Naive thymus-derived CD4-positive, alpha-beta T cell (primary cell): ENCODE measurements at regions not wholly inside any gene's neighbourhood (a gene's known extent, or its start where the extent isn't known, plus 50 kb on each side); places are given as distances from the start of the nearest gene placed in this dataset.

Experiments
- ATAC-seq: fragments of 150-1000 bp; cut with Tn5 transposase; 2 replicates; pipeline ENCODE4 v1.10.0; 2021; ENCODE audit warnings: mild to moderate bottlenecking, moderate library complexity
- CTCF ChIA-PET: fragments of 350-600 bp; sonication (Branson Sonifier 250); formaldehyde crosslinking; loops from one replicate; lab custom pipeline; 2021; ENCODE audit warnings: antibody characterized with exemption; lab: Charles Lee
- POLR2A ChIA-PET: fragments of 350-600 bp; sonication (Branson Sonifier 250); formaldehyde crosslinking; loops from one replicate; lab custom pipeline; 2021; ENCODE audit warnings: antibody characterized with exemption, inconsistent platforms; lab: Charles Lee
- DNase-seq, 9 donors: peaks; one replicate each; pipeline versions ENCODE4 v3.0.0 to v3.0.0-alpha.2; 2020 to 2022; ENCODE audit warnings: mixed read lengths in 1 of 9
- H3K27ac ChIP-seq: one replicate; pipeline ENCODE4 v1.7.0; 2013; ENCODE audit warnings: mild to moderate bottlenecking, low read depth, low read length, moderate library complexity
- H3K27me3 ChIP-seq, 2 donors: one replicate each; pipeline ENCODE4 v1.7.0; 2013; ENCODE audit warnings: low read length in 2 of 2, mild to moderate bottlenecking in 2 of 2, moderate library complexity in 2 of 2; ENCODE audit not compliant: control insufficient read depth in 2 of 2, insufficient read depth in 2 of 2
- H3K36me3 ChIP-seq, 3 experiments: 1 replicate in 2 of 3; 2 replicates in 1 of 3; pipeline ENCODE4 v1.7.0; 2013; ENCODE audit warnings: low read length in 3 of 3, mild to moderate bottlenecking in 3 of 3, moderate library complexity in 1 of 3; ENCODE audit not compliant: insufficient read depth in 3 of 3, control insufficient read depth in 2 of 3
- H3K4me1 ChIP-seq, 2 donors: one replicate each; pipeline ENCODE4 v1.7.0; 2013; ENCODE audit warnings: low read length in 2 of 2, mild to moderate bottlenecking in 2 of 2, moderate library complexity in 1 of 2; ENCODE audit not compliant: control insufficient read depth in 2 of 2, insufficient read depth in 2 of 2
- H3K4me3 ChIP-seq: 2 replicates; pipeline ENCODE4 v1.7.0; 2013; ENCODE audit warnings: mild to moderate bottlenecking, low read length
- H3K9me3 ChIP-seq, 3 experiments: 1 replicate in 2 of 3; 2 replicates in 1 of 3; pipeline ENCODE4 v1.7.0; 2013; ENCODE audit warnings: low read length in 3 of 3; ENCODE audit not compliant: control insufficient read depth in 2 of 3
- H3K27ac Mint-ChIP-seq, 9 donors: one replicate each; pipeline ENCODE4 v1.8.0; 2020 to 2022; ENCODE audit warnings: mixed read lengths in 9 of 9, mild to moderate bottlenecking in 8 of 9, moderate library complexity in 5 of 9, inconsistent platforms in 2 of 9
- H3K27me3 Mint-ChIP-seq, 5 donors: one replicate each; pipeline ENCODE4 v1.8.0; 2021 to 2022; ENCODE audit warnings: mixed read lengths in 5 of 5, mild to moderate bottlenecking in 1 of 5
- H3K36me3 Mint-ChIP-seq, 5 donors: one replicate each; pipeline ENCODE4 v1.8.0; 2020 to 2022; ENCODE audit warnings: mixed read lengths in 5 of 5, mild to moderate bottlenecking in 3 of 5, inconsistent platforms in 1 of 5
- H3K4me1 Mint-ChIP-seq, 7 donors: one replicate each; pipeline ENCODE4 v1.8.0; 2020 to 2022; ENCODE audit warnings: mixed read lengths in 7 of 7, mild to moderate bottlenecking in 3 of 7, inconsistent platforms in 1 of 7
- H3K4me3 Mint-ChIP-seq, 10 donors: one replicate each; pipeline ENCODE4 v1.8.0; 2020 to 2022; ENCODE audit warnings: mild to moderate bottlenecking in 10 of 10, mixed read lengths in 10 of 10, moderate library complexity in 6 of 10, inconsistent platforms in 2 of 10
- H3K9me3 Mint-ChIP-seq, 11 donors: one replicate each; pipeline ENCODE4 v1.8.0; 2020 to 2022; ENCODE audit warnings: mixed read lengths in 11 of 11, mild to moderate bottlenecking in 4 of 11, inconsistent platforms in 1 of 11, moderate library complexity in 1 of 11
- intact Hi-C, 2 donors: fragments of 100-400 bp; cut with micrococcal nuclease; formaldehyde crosslinking; loops; one replicate each; pipeline ENCODE4 v1.15.1; 2023

GRCh38 chr6:44003345-44004061 lies 123.7 kb downstream of the MRPL14 start:
- Mint-ChIP-seq H3K36me3 (no peaks in the 10 kb centered on the region), H3K9me3 (no peaks in the 10 kb centered on the region), H3K27me3 (peaks cover 22 to 46% (median 42%) of the 10 kb centered on the region in 5 donors), H3K4me3 (peak overlapping the region in 8 of 10 donors; percentile 27 to 81 (median 75)), H3K4me1 (peaks cover 0 to 20% (median 8%) of the 10 kb centered on the region in 7 donors), H3K27ac (no peak overlapping the region)
- Histone ChIP-seq H3K27me3 (peaks cover 0 to 5% of the 10 kb centered on the region in 2 donors), H3K36me3 (no peaks in the 10 kb centered on the region), H3K9me3 (no peaks in the 10 kb centered on the region), H3K27ac (no peak overlapping the region), H3K4me3 (peak overlapping the region; percentile 40), H3K4me1 (peaks cover 3 to 4% of the 10 kb centered on the region in 2 donors)
- ATAC-seq, result no peak
- ChIA-PET POLR2A (no interaction called here), CTCF (interaction anchor here (0.6 kb wide), 3 partner anchors 11 to 248 kb away, joined by 3 read pairs; no protein-coding TSS in a partner anchor)
- peak in 1 of 9 donors; percentile 16 for DNase-seq
- intact Hi-C loops, result loop anchor here (2.0 to 5.0 kb wide), 5 partner anchors 69 to 276 kb away; partner anchors contain the start of gene VEGFA (in 2 of the 2)

- intact Hi-C loops, result loop anchor here (2.0 to 5.0 kb wide), 5 partner anchors 70 to 275 kb away; partner anchors contain the start of gene VEGFA (in 2 of the 2)
- H3K9me3 Mint-ChIP-seq, result no peaks in the 10 kb centered on the region
- H3K27me3 ChIP-seq, result peaks cover 0 to 5% of the 10 kb centered on the region in 2 donors
- H3K4me3 ChIP-seq, result peak overlapping the region; percentile 44
- peak overlapping the region; percentile 58 to 81 (median 74) for H3K4me3 Mint-ChIP-seq
- POLR2A ChIA-PET, result no interaction called here
- H3K27ac ChIP-seq, result no peak overlapping the region
- H3K36me3 Mint-ChIP-seq, result no peaks in the 10 kb centered on the region
- H3K27me3 Mint-ChIP-seq, result peaks cover 22 to 46% (median 37%) of the 10 kb centered on the region in 5 donors
- no peaks in the 10 kb centered on the region for H3K9me3 ChIP-seq
- H3K36me3 ChIP-seq, result no peaks in the 10 kb centered on the region
- peak; percentile 18 to 75 (median 45) for DNase-seq
- peak; percentile 69 for ATAC-seq
- H3K4me1 Mint-ChIP-seq, result peaks cover 0 to 20% (median 8%) of the 10 kb centered on the region in 7 donors
- peaks cover 3 to 4% of the 10 kb centered on the region in 2 donors for H3K4me1 ChIP-seq
- CTCF ChIA-PET, result interaction anchor here (0.6 kb wide), 2 partner anchors 10 to 76 kb away, joined by 3 read pairs; no protein-coding TSS in a partner anchor
- H3K27ac Mint-ChIP-seq, result no peak overlapping the region
Observed at GRCh38 chr6:44002593-44003344, 124.5 kb downstream of the MRPL14 start.

- Mint-ChIP-seq H3K4me3 (peak overlapping the region in 9 of 10 donors; percentile 39 to 81 (median 70)), H3K9me3 (no peaks in the 10 kb centered on the region), H3K27me3 (peaks cover 21 to 44% (median 35%) of the 10 kb centered on the region in 5 donors), H3K27ac (no peak overlapping the region), H3K36me3 (no peaks in the 10 kb centered on the region), H3K4me1 (peaks cover 0 to 20% (median 8%) of the 10 kb centered on the region in 7 donors)
- ChIA-PET POLR2A (no interaction called here), CTCF (no interaction called here)
- intact Hi-C loops, result loop anchor here (2.0 to 5.0 kb wide), 5 partner anchors 70 to 275 kb away; partner anchors contain the start of gene VEGFA (in 2 of the 2)
- no peaks in the 10 kb centered on the region for H3K36me3 ChIP-seq
- peak in 1 of 9 donors; percentile 23 for DNase-seq
- H3K4me3 ChIP-seq, result peak overlapping the region; percentile 44
- H3K27ac ChIP-seq, result no peak overlapping the region
- no peaks in the 10 kb centered on the region for H3K9me3 ChIP-seq
- peak; percentile 45 for ATAC-seq
- H3K4me1 ChIP-seq, result peaks cover 3 to 4% of the 10 kb centered on the region in 2 donors
- H3K27me3 ChIP-seq, result peaks cover 0 to 5% of the 10 kb centered on the region in 2 donors
Observed at GRCh38 chr6:44002067-44002592, 125.1 kb downstream of the MRPL14 start.

- Histone ChIP-seq H3K4me3 (no peak overlapping the region), H3K36me3 (no peaks in the 10 kb centered on the region), H3K4me1 (peaks cover 3 to 4% of the 10 kb centered on the region in 2 donors), H3K27ac (no peak overlapping the region), H3K9me3 (no peaks in the 10 kb centered on the region), H3K27me3 (peaks cover 0 to 5% of the 10 kb centered on the region in 2 donors)
- ATAC-seq (no peak), DNase-seq (no peak)
- ChIA-PET POLR2A (no interaction called here), CTCF (no interaction called here)
- intact Hi-C loops, result loop anchor here (2.0 to 5.0 kb wide), 5 partner anchors 71 to 274 kb away; partner anchors contain the start of gene VEGFA (in 2 of the 2)
- H3K9me3 Mint-ChIP-seq, result no peaks in the 10 kb centered on the region
- H3K36me3 Mint-ChIP-seq, result no peaks in the 10 kb centered on the region
- peaks cover 19 to 43% (median 35%) of the 10 kb centered on the region in 5 donors for H3K27me3 Mint-ChIP-seq
- H3K27ac Mint-ChIP-seq, result peak overlapping the region in 1 of 9 donors; percentile 62
- peaks cover 0 to 20% (median 8%) of the 10 kb centered on the region in 7 donors for H3K4me1 Mint-ChIP-seq
- peak overlapping the region in 9 of 10 donors; percentile 48 to 81 (median 58) for H3K4me3 Mint-ChIP-seq
Observed at GRCh38 chr6:44001318-44002066, 125.8 kb downstream of the MRPL14 start.

- no peaks in the 10 kb centered on the region for H3K36me3 ChIP-seq
- no peaks in the 10 kb centered on the region for H3K9me3 Mint-ChIP-seq
- no peaks in the 10 kb centered on the region for H3K9me3 ChIP-seq
- no peak overlapping the region for H3K27ac ChIP-seq
- H3K27me3 Mint-ChIP-seq, result peaks cover 11 to 35% (median 29%) of the 10 kb centered on the region in 5 donors
- ATAC-seq, result peak; percentile 62
- H3K4me3 ChIP-seq, result no peak overlapping the region
- intact Hi-C loops, result loop anchor here in 1 of 2 donors (5.0 kb wide), 3 partner anchors 72 to 273 kb away; partner anchors contain the start of gene VEGFA
- H3K4me1 ChIP-seq, result peaks cover 3 to 4% of the 10 kb centered on the region in 2 donors
- H3K36me3 Mint-ChIP-seq, result no peaks in the 10 kb centered on the region
- CTCF ChIA-PET, result no interaction called here
- H3K27ac Mint-ChIP-seq, result peak overlapping the region in 2 of 9 donors; percentile 32 to 87
- peak overlapping the region in 4 of 10 donors; percentile 12 to 83 (median 36) for H3K4me3 Mint-ChIP-seq
- H3K4me1 Mint-ChIP-seq, result peaks cover 0 to 20% (median 8%) of the 10 kb centered on the region in 7 donors
- no peak for DNase-seq
- POLR2A ChIA-PET, result no interaction called here
- peaks cover 0 to 5% of the 10 kb centered on the region in 2 donors for H3K27me3 ChIP-seq
Observed at GRCh38 chr6:44000164-44000842, 126.9 kb downstream of the MRPL14 start.
